Iris pigment epithelial cell (primary cell): ENCODE measurements at regions not wholly inside any gene's neighbourhood (a gene's known extent, or its start where the extent isn't known, plus 50 kb on each side); places are given as distances from the start of the nearest gene placed in this dataset.

Experiments
- DNase-seq: peaks from one replicate; pipeline ENCODE4 v3.0.0-alpha.2; 2011; ENCODE audit warnings: low read depth

GRCh38 chr11:119885067-119885466 lies 156.1 kb upstream of the NECTIN1 start:
- no peak for DNase-seq

GRCh38 chr11:119882316-119882715 lies 153.3 kb upstream of the NECTIN1 start:
- no peak for DNase-seq

DNA sequence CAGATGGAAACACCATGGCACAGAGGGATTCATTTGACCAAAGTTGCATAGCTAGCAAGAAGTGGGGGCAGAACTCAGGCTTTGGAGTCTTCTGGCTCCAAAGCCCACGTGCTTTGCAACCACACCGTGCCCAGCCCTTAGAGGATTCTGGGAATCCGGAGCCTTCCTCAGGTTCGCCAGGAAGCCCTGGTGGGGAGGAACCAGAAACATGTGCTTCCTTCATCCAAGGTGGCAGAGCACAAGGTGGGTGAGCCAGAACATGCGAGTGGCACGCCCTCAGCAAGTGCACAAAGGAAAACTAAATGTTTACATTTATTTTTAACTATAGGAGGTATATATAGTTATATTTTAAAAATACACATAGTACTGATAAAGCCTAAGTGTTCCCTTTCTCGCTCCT lies 151.9 kb upstream of the NECTIN1 start:
- DNase-seq, result no peak

DNA sequence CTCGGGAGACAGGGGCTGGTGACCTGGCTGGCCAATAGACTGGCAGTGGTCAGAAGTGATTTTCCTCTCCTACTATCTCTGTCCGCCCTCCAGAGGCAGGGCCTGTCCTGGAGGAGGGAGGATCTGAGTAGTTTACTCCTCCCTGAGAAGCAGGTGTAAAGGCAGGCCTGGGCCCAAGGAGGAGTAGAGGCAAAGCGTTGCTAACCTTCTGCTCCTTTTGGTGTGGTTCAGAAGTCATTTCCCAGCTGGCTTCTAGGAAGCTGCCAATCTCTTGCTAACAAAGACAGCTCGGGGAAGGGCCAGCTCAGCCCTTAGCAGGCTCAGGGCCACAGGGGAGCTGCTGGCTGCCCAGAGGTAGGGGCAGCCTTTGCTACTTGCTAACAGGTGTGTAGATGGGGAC lies 151.1 kb upstream of the NECTIN1 start:
- no peak for DNase-seq

GRCh38 chr11:119878990-119879389 lies 150.0 kb upstream of the NECTIN1 start:
- DNase-seq, result no peak

- no peak for DNase-seq
These were observed 147.8 kb upstream of the NECTIN1 start for GRCh38 chr11:119876841-119877240.

GRCh38 chr11:119875841-119876600 lies 147.0 kb upstream of the NECTIN1 start:
- no peak for DNase-seq

- no peak for DNase-seq
These were observed 145.7 kb upstream of the NECTIN1 start for GRCh38 chr11:119874660-119875238.

DNA sequence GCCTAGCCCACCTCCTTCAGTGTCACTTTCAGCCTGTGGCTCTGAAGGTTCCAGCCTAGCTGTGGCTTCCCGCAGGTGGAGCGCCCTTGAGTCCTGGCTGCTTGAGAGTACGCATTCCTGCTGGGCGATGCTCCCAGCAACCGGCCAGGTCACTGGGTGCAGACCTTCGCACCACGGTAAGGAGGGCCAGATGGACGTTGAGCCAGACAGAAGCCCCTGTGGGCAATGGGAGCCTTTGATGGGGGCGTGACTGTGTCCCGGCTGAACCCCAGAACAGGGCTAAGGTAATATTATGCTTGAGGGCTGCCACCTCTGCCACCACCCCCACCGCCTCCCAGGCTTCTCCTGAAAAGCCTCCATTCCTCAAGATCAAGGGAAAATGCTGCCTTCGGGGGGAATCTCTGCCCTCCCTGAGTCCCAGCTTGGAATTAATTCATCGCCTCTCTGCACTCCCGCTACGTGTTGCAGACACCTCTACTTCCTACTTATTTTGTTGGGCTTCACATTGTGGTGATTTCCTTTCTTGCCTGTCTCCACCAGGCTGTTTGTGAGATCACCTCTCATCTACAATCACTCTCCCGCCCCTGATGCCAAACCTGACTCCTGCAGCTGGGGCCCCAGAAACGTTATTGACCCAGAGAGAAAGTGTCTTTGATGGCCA lies 144.9 kb upstream of the NECTIN1 start:
- no peak for DNase-seq

DNA sequence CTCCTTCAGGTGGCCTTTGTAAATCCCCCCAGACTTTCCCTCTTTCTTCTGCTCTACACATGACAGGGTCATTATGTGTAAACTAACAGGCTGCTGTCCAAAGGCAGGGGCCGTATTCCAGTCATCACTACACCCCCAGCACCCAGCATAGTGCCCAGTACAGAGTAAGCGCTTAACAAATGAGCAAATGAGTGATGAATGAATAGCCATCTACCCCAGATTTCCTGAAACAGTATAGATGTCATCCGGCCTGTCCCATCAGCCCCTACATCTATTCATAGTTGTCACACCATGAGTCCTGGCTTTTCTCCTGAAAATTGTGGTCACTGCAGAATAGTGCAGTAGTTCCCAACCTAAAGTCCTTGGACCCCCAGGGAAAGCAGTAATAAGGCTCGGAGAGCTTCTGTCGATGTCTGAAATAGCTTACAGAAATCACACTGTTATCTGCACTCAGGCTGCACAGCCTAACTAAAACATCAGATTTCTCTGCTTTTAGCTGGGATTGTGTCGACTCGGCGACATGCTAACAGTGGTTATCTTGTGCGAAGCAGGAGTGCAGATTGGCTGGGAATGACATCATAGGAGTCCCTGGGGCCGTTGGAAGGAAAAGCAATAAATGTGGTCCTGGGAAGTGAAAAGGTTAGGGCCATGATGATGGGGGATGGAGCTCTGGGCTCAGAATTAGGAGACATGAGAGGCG lies 143.8 kb upstream of the NECTIN1 start:
- no peak for DNase-seq

GRCh38 chr11:119865661-119866156 lies 136.7 kb upstream of the NECTIN1 start:
- DNase-seq, result no peak

GRCh38 chr11:119864836-119865235 lies 135.8 kb upstream of the NECTIN1 start:
- no peak for DNase-seq

DNA sequence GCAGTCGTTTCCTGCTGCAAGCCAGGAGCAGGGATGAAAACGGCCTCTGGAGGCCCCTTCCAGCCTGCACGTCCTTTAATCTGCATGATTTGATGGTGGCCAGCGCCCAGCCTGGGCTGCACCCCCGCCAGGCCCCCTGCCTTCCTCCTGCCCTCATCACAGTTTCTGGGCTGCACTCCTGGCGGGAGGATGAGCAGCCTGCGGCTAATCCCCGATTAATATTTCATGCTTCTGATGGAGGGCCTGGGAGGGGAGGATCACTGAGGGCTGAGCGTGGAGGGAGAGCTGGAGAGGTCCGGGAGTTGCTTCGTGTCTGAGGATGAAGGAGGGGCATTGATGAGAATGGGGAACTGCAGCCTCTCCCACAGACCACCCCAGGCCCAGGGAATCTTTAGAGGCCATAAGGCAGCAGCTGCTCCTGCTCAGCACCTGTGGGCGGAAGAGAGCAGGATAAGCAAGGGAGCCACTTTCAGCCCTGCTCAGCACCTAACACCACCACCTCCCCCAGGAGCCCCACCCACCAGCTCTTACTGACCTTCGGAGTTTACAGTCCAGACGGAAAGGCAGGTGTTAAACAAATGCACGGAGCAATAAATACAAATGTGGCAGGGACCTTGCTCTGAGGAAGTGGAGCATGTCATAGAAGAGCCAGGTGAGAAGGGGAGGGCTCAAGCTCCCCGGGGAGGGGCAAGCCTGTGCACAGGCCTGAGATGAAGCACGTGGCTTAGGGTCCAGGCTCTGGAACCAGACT lies 135.0 kb upstream of the NECTIN1 start:
- no peak for DNase-seq

DNA sequence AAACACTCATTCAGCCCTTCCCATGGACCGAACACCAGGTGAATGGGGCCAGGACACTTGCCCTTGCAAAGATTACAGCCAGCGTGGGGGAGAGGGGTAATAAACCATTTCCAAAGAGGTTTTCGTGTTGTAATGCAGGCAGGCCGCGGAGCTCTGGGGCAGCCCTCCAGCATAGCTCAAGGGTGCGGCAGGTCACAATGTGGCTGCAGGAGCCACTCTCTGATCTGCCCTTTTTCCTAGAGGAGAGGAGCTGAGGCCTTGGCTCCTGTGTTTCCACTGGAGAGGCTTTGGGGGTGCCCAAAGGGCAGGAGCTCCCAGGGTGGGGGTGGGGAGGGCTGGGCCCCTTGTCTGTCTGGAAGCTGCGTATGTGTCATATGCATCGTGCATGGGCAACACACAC lies 134.2 kb upstream of the NECTIN1 start:
- no peak for DNase-seq

- no peak for DNase-seq
These were observed 132.2 kb upstream of the NECTIN1 start for GRCh38 chr11:119861160-119861559.

GRCh38 chr11:119860561-119861094 lies 131.6 kb upstream of the NECTIN1 start:
- DNase-seq, result no peak

- no peak for DNase-seq
These were observed 130.7 kb upstream of the NECTIN1 start for GRCh38 chr11:119859684-119860083.

DNA sequence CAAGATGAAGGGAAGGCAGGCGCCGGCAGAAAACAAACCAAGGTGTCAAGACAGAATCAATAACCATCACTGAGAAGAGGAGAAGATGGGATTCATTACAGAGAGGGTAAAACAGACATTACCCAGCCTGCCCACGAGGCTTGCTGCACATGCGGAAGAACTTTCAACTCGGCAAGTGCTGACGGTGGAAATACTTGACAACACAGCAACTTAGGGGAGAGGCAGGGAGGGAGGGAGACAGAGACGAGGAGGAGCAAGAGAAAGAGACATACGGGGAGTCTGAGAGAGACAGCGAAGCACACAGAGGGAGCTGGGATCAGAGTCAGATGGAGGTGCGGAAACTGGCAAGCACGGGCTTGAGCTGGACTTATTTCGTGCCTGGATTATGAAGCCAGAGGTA lies 129.3 kb upstream of the NECTIN1 start:
- no peak for DNase-seq

DNA sequence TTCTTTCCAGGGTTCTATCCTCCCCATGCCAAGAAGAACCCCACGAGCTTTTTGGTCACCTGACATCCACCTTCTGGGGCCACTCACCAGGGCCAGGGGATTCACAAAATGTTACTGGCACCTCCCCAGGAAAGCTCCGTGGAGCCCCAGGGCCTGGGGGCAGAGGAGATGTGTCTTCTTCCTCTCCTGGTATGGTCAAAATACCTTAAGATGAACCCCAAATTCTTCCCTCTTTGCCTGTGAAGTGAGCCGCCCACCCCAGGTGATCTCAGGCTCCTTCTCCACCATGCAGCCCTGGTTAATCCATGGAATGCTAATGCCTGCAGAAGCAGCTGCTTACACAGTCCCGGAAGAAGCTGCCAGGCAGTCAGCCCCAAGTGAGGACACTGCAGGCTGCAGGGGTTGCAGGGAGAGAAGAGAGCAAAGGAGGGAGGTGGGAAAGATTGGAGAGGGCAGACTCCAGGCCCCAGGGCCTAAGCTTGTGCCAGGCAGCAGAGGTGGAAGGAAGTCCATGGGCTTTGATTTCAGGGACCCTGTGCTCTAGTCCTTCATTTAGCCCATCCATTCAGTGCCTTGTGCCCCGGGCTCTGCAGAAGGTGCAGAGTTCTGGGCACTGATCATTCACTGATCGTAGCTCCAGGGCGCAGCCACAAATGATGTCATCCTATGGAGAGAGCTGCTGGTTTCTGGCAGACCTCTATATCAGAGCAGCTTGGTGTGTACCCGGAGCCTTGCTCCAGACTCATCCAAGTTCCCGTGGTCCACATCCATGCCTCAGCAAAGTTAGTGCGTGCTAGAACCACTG lies 127.9 kb upstream of the NECTIN1 start:
- no peak for DNase-seq

DNA sequence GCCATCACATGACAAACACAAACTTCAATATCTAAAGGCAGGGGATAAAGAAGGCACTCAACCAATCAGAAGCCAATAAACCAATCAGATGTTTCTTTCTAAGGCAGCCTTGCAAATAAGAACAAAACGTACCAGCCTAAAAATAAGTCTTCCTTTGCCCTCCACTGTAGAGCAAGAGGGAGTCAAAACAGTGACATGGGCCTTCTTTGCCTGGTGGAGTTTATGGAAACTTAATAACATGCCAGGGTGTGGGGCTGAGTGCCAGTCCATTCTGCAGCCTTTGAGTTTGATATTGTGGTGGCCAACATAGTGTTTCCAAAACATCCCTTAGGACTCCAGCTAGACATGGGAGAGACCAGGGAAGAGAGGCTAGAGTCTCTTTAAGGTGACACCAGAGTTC lies 126.1 kb upstream of the NECTIN1 start:
- DNase-seq, result no peak

DNA sequence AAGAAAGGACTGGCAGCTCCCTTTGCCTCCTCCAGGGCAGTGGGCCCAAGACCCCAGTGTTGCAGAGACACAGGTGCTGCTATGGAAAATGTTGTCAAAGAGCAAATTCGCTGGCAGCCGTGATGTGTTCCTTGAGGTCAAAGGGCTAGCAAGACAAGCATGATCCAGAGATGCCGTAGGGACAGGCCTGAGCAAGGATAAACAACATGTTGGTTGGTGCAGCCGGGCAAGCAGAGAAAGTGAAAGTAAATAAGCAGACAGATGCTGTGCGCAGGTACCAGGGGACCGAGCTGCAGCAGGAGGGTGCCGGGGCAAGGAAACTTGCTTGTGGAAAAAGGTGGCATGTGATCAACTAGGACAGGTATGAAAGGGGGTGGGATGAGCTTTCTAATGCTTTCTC lies 125.5 kb upstream of the NECTIN1 start:
- DNase-seq, result no peak
